HG03045 (cell line): ENCODE measurements at regions not wholly inside any gene's neighbourhood (a gene's known extent, or its start where the extent isn't known, plus 50 kb on each side); places are given as distances from the start of the nearest gene placed in this dataset.

Experiments used
- ATAC-seq: cut with Tn5 transposase; IDR thresholded peaks from one replicate; pipeline ENCODE4 v1.9.1; 2021; ENCODE audit warnings: mild to moderate bottlenecking, moderate library complexity; ENCODE audit not compliant: unreplicated experiment

GRCh38 chr9:87816036-87816435, 66.6 kb upstream of the SPATA31E1 start:
- no peak for ATAC-seq

- no peak for ATAC-seq
Measured at GRCh38 chr9:87818308-87818707, 64.4 kb upstream of the SPATA31E1 start.

DNA sequence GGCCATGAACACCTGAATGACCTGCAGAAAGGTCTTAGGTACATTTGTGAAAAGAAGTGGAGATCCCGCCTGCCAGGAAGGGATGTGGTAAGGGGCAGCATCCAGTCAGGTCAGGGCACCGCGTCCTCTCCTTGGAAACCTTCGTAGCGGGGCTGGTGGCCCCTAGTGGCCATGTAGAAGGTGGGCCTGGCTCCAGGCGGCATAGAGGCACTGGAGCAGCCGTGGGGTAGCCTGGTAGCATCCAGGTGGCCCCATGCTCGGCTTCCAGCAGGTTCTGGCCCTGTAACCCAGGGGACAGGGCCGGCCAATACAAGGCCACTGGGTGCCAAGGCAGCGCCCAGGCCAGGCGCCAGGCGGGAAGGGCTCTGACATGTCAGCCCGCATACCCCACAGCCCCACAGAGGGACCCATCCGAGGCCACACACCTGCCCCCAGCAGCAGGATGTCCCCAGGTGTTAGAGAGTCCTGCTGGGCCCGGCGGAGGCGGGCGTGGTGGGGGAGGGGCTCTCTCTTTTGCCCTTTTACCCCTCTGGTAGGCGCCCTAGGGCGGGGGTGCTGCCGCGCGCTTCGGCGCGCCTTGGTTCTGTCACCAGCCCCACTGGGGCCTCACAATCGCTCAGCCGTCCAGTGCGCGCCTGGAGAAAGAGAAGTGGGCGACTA, 58.3 kb upstream of the SPATA31E1 start:
- ATAC-seq, result no peak

GRCh38 chr9:87824886-87825285, 57.8 kb upstream of the SPATA31E1 start:
- no peak for ATAC-seq

GRCh38 chr9:87826331-87826730, 56.3 kb upstream of the SPATA31E1 start:
- no peak for ATAC-seq

DNA sequence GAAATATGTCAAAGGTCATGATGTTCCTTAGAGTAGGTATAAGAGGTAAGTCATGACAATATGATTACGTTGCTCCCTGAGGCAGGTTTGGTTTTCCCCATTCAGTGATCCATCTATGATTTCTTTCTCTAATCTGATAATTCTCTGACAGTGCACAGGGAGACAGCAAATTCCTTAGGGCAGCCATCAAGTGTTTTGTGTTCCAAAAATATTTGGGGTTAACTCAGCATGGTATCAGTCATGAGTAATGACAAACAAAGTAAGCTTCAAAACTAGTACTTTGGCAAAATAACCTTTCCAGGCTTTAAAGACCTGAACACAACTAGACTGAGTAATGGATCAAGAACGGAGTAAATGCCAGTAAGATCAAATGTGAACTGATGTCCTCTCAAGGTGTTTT, 55.3 kb upstream of the SPATA31E1 start:
- no peak for ATAC-seq

- ATAC-seq, result no peak
Measured at GRCh38 chr9:87829756-87830155, 52.9 kb upstream of the SPATA31E1 start.

DNA sequence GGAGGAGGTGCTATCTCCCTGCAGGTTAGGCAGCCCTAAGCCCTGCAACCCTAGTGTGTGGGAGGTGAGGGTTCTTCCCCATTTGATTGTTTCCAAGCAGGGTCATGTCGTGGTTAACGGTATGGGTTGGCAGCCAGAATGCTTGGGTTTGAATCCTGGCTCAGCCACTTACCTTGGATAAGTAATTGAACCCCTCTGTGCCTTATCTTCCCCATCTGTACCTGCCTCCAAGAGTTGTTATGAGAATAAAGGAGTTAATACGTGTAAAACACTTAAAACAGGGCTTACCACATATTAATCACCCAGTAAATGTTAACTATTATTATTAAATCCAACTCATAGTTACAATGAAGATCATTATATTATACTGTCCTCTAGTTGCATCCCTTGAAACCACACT, 52.2 kb upstream of the SPATA31E1 start:
- no peak for ATAC-seq

DNA sequence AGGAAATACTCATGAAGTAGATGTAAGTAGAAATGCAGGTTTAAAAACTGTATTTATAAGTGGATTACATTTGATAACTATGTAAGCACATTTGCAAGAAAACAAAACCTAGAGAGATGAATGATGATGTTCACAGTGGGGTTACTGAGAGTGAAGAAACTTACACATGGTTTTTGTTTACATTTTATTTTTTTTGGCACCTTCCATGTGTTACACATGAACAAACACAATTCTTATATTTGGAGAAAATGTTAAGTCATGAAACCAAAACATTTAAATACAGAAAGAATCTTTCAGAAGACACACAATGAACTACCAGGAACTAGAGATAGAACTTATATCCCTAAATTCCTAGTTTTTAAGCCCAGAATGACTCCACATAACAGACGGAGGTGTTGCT, 51.5 kb upstream of the SPATA31E1 start:
- no peak for ATAC-seq
